T-helper 2 cell treated with Interferon-gamma antibody and Interleukin-4, amounts not matched to agents 5 μg/mL and 100 μg/mL, for 36 hours (primary cell): ENCODE measurements at regions not wholly inside any gene's neighbourhood (a gene's known extent, or its start where the extent isn't known, plus 50 kb on each side); places are given as distances from the start of the nearest gene placed in this dataset.

Experiments
- DNase-seq: peaks from one replicate; pipeline ENCODE4 v3.0.0; 2021; ENCODE audit warnings: low spot score
- H3K27ac Mint-ChIP-seq: one replicate; pipeline ENCODE4 v1.8.0; 2021; ENCODE audit warnings: mild to moderate bottlenecking, mixed read lengths
- H3K27me3 Mint-ChIP-seq: one replicate; pipeline ENCODE4 v1.8.0; 2021; ENCODE audit warnings: low read depth, mixed read lengths
- H3K36me3 Mint-ChIP-seq: one replicate; pipeline ENCODE4 v1.8.0; 2021; ENCODE audit warnings: low read depth, mixed read lengths
- H3K4me1 Mint-ChIP-seq: one replicate; pipeline ENCODE4 v1.8.0; 2021; ENCODE audit warnings: low read depth, mixed read lengths
- H3K4me3 Mint-ChIP-seq: one replicate; pipeline ENCODE4 v1.8.0; 2022; ENCODE audit warnings: mild to moderate bottlenecking, moderate library complexity, mixed read lengths
- H3K9me3 Mint-ChIP-seq: one replicate; pipeline ENCODE4 v1.8.0; 2021; ENCODE audit warnings: mixed read lengths

DNA sequence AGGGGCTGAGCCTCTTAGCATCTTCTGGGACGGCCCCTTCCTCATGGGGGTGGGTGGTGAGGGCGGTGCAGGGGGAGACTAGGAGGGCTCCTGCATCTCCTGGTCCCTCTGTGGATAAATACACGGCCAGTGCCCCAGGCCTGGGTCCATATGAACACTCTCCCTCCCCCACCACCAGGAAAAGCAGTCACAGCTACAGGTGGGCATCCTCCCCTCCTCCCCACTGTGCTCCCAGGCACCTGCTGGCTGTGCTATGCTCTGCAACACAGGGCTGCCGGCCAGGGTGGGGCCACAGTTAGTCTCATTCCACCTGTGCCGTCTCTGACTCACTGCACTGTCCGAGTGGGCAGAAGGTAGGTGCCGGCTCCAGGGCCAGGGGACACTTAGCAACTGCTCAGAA, 87.3 kb upstream of the INSIG1 start:
- Mint-ChIP-seq H3K9me3 (peaks cover 8% of the 10 kb centered on the region), H3K27ac (no peak overlapping the region), H3K27me3 (no peaks in the 10 kb centered on the region), H3K36me3 (peaks cover 5% of the 10 kb centered on the region), H3K4me1 (peaks cover 25% of the 10 kb centered on the region), H3K4me3 (no peak overlapping the region)
- no peak for DNase-seq

- Mint-ChIP-seq H3K4me1 (peaks cover 20% of the 10 kb centered on the region), H3K27me3 (no peaks in the 10 kb centered on the region), H3K36me3 (peaks cover 5% of the 10 kb centered on the region), H3K27ac (no peak overlapping the region), H3K4me3 (no peak overlapping the region), H3K9me3 (peaks cover 8% of the 10 kb centered on the region)
- no peak for DNase-seq
Measured at GRCh38 chr7:155211173-155211572, 86.5 kb upstream of the INSIG1 start.

- DNase-seq, result no peak
- Mint-ChIP-seq H3K9me3 (peaks cover 8% of the 10 kb centered on the region), H3K4me3 (no peak overlapping the region), H3K4me1 (peaks cover 16% of the 10 kb centered on the region), H3K27me3 (no peaks in the 10 kb centered on the region), H3K36me3 (peaks cover 4% of the 10 kb centered on the region), H3K27ac (no peak overlapping the region)
Measured at GRCh38 chr7:155211761-155212160, 85.9 kb upstream of the INSIG1 start.

DNA sequence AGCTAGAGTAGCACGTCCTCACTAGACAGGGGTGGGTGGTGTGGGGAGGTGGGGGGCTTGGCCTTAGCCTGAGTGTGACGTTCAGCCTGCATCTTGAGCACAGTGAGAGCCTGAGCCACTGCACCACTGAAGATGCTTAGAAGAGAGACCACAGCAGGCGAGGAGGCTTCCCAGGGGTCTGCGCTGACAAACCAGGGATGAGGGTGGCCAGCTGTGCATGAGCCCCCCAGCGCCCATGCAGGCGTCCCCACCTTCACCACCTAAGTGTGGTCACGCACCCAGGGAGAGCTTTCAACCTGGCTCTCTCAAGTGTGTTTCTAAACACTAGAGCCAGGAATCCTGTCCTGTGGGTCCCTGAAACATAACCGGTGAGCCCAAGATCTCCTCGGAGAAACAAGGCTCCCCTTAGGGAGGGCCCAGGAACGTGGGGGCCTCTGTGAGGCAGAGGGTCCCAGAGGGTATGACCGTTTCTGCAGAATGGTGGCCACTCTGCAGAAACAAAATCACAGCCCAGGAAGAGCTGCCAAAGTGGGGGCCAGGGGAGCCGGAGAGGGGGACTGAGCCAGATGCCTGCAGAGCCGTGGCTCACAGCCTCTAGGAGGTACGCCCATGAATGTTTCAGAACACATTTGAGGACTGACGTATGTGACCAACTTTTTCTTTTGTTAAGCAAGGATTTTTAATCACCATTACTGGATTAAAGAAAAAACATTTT, 85.2 kb upstream of the INSIG1 start:
- no peaks in the 10 kb centered on the region for H3K27me3 Mint-ChIP-seq
- no peak for DNase-seq
- no peak overlapping the region for H3K4me3 Mint-ChIP-seq
- H3K36me3 Mint-ChIP-seq, result peaks cover 2% of the 10 kb centered on the region
- H3K9me3 Mint-ChIP-seq, result peaks cover 5% of the 10 kb centered on the region
- H3K27ac Mint-ChIP-seq, result no peak overlapping the region
- peaks cover 10% of the 10 kb centered on the region for H3K4me1 Mint-ChIP-seq

- Mint-ChIP-seq H3K27me3 (no peaks in the 10 kb centered on the region), H3K27ac (no peak overlapping the region), H3K4me3 (no peak overlapping the region), H3K9me3 (no peaks in the 10 kb centered on the region), H3K4me1 (peaks cover 9% of the 10 kb centered on the region), H3K36me3 (no peaks in the 10 kb centered on the region)
- DNase-seq, result no peak
Measured at GRCh38 chr7:155213385-155213784, 84.3 kb upstream of the INSIG1 start.

DNA sequence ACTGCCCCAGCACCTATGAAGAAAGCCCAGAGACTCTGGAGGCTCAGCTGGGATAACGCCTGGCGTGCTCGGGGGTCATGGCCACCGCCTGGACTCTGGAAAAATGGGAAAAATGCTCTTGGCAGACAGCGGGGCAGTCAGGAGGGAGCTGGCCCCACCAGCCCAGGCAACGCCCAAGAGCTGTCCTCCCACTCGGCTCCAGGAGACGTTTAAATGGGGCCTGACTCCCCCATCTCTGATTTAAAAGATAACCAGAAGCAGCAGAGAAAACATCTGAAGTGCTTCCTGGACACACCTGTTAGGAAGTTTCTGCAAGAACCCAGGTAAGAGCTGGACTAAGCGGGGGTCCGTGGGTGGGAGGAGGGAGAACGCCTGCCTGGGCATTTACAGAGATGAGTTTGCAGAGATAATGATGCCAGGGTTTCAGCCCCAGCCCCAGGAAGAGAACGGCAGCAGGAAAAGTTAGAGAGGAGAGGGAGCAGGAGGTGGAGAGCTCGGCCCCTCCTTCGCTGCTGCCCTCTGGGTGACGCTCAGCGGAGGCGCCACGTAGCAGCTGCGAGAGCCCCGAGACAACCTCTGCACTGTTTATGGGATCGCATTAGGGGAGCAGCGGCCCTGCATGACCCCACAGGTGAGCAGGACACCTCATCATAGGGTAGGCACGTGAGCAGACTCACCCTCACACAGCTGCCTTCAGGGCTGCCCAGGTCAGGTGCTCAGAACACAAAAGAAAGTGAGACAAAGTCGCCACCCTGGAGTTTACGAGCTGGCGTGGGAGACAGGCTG, 83.5 kb upstream of the INSIG1 start:
- H3K27ac Mint-ChIP-seq, result no peak overlapping the region
- no peak for DNase-seq
- no peaks in the 10 kb centered on the region for H3K9me3 Mint-ChIP-seq

GRCh38 chr7:155215576-155216325, 81.9 kb upstream of the INSIG1 start:
- Mint-ChIP-seq H3K27me3 (no peaks in the 10 kb centered on the region), H3K27ac (no peak overlapping the region), H3K36me3 (no peaks in the 10 kb centered on the region)

More for the DNA sequence above, 83.5 kb upstream of the INSIG1 start:
- H3K4me3 Mint-ChIP-seq, result no peak overlapping the region
- H3K36me3 Mint-ChIP-seq, result no peaks in the 10 kb centered on the region
- peaks cover 7% of the 10 kb centered on the region for H3K4me1 Mint-ChIP-seq
- no peaks in the 10 kb centered on the region for H3K27me3 Mint-ChIP-seq

DNA sequence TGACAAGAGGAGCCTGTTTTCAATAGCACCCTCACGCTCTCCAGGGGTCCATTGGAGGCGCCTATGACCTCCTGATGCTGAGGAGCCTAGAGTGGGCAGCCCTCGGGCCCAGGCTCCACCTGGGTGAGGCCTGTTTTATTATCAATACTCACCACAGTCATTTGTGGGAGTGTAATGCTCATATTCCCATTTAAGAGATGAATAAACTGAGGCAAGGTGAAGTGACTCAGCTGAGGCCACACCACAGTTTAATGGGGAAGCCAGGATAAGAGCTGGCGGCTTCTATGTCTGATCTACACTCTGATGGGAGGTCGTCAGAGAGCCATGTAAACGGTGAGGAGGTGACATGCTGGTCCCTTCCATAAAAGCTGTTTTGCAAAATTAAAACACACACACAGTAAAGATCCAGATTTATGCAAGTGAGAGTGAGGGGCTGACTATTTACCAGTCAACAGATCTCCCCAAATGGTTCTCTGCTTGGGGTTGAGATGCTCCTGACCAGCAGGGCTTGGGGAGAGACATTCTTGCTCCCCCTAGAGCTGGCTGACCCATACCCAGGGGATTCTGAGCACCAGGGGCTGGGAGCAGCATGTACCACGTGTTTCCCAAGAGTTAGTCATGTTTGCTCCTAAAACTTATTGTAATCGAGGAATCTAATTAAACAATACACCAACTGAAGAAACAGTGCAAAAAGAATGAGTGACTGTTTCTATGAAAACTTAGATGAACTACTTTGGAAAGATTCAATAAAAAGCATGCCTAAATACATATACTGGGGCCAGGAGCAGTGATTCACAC, 81.0 kb upstream of the INSIG1 start:
- no peaks in the 10 kb centered on the region for H3K27me3 Mint-ChIP-seq
- no peak overlapping the region for H3K4me3 Mint-ChIP-seq
- H3K4me1 Mint-ChIP-seq, result peaks cover 7% of the 10 kb centered on the region
- H3K27ac Mint-ChIP-seq, result no peak overlapping the region
- DNase-seq, result no peak
- no peaks in the 10 kb centered on the region for H3K9me3 Mint-ChIP-seq
- no peaks in the 10 kb centered on the region for H3K36me3 Mint-ChIP-seq

More at GRCh38 chr7:155215576-155216325, 81.9 kb upstream of the INSIG1 start:
- DNase-seq, result no peak
- H3K4me1 Mint-ChIP-seq, result peaks cover 4% of the 10 kb centered on the region
- no peak overlapping the region for H3K4me3 Mint-ChIP-seq
- no peaks in the 10 kb centered on the region for H3K9me3 Mint-ChIP-seq

- Mint-ChIP-seq H3K4me3 (no peak overlapping the region), H3K27ac (no peak overlapping the region), H3K4me1 (peaks cover 15% of the 10 kb centered on the region), H3K36me3 (no peaks in the 10 kb centered on the region), H3K27me3 (no peaks in the 10 kb centered on the region), H3K9me3 (no peaks in the 10 kb centered on the region)
- DNase-seq, result no peak
Measured at GRCh38 chr7:155217634-155218033, 80.0 kb upstream of the INSIG1 start.

DNA sequence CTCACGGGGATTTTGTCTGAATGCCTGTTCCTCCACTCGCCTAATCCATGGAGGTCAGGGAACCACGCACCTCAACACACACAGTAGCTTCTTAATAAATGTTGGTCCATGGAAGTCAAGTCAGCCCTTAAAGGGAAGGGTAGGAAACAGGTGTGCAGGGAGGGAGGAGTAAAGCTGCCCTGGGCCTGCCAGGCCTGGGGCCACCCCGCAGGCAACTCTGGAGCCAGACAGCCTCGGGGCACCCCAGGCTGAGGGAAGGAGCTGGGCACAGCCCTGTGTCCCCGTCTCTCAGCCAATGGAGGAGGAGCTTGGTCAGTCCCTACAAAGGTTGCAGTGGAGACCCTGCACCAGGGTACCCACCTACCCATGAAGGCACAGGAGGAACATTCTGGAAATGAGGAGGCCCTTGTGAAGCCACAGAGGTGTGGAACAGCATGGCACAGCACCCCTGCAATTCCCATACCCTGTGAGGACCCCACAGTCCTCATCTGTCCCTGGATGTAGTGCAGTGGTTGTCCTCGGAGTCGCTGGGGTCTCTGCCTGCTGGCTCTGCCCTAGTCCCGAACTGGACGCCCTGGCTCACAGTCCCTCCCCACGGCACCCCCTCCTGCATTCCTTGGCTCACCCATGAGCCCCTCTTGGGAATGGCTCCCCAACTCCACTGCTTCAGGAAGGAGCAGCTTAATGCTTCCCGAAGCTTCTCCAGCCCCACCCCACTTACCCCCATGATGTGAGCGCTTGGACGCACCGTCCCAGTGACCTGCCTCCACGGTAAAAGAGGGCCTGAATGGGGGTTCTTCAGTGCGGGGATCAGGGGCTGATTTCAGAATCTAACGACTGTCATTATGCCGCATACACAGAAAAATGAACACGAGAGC, 79.2 kb upstream of the INSIG1 start:
- Mint-ChIP-seq H3K9me3 (no peaks in the 10 kb centered on the region), H3K27me3 (no peaks in the 10 kb centered on the region), H3K27ac (no peak overlapping the region), H3K4me3 (no peak overlapping the region), H3K36me3 (no peaks in the 10 kb centered on the region), H3K4me1 (peaks cover 15% of the 10 kb centered on the region)
- DNase-seq, result no peak

- DNase-seq, result no peak
- H3K27ac Mint-ChIP-seq, result no peak overlapping the region
- no peak overlapping the region for H3K4me3 Mint-ChIP-seq
- H3K9me3 Mint-ChIP-seq, result no peaks in the 10 kb centered on the region
- no peaks in the 10 kb centered on the region for H3K27me3 Mint-ChIP-seq
- peaks cover 15% of the 10 kb centered on the region for H3K4me1 Mint-ChIP-seq
- no peaks in the 10 kb centered on the region for H3K36me3 Mint-ChIP-seq
Measured at GRCh38 chr7:155219154-155219531, 78.5 kb upstream of the INSIG1 start.

DNA sequence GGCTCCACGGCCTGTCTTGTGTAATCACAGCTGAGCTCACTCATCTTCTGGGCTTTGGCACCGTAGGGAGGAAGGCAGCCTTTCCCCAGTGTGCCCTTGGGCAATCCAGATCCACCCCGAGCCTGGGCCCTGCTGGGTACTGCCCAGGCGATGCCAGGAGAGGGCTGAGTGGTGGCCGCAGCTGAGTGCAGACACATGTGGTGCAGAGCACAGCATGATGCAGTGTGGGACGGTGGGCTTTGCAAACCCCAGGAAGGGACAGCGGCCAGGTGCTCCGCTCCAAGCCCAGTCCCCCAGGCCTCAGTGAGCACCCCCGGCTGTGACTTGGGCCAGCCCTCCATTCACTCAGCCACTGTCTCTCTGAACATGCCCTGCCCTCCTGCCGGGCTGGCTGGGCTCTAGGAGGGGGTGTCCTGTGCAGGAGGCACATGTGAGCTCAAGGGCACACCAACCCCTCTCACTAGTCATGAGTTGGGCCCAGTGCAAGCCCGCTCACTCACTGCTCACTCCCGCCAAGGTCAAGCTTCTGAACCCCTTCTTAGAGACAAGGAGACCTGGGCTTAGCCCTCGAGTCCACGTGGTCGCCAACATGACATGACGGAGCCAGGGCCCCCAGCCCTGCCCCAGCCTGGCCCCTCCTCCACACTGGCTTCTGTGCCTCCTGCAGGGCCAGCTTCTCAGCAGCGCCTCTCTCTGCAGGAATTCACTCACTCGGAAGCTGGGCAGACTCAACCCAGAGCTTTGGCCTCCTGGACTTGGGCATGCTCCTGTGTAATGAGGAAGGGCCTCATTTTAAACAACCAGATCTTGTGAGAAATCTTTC, 77.5 kb upstream of the INSIG1 start:
- no peaks in the 10 kb centered on the region for H3K27me3 Mint-ChIP-seq
- no peak overlapping the region for H3K4me3 Mint-ChIP-seq
- H3K9me3 Mint-ChIP-seq, result no peaks in the 10 kb centered on the region
- H3K4me1 Mint-ChIP-seq, result peaks cover 15% of the 10 kb centered on the region
- DNase-seq, result no peak
- H3K36me3 Mint-ChIP-seq, result no peaks in the 10 kb centered on the region
- no peak overlapping the region for H3K27ac Mint-ChIP-seq
